Esophagus squamous epithelium (tissue), 4 donors: ENCODE measurements at regions not wholly inside any gene's neighbourhood (a gene's known extent, or its start where the extent isn't known, plus 50 kb on each side); places are given as distances from the start of the nearest gene placed in this dataset.

Experiments
- POLR2A ChIP-seq, 4 donors: fragments of 450-650 bp; IDR thresholded peaks; one replicate each; pipeline ENCODE4 v1.6.1; 2017; ENCODE audit warnings: antibody characterized with exemption in 4 of 4, mild to moderate bottlenecking in 4 of 4, moderate library complexity in 3 of 4
- TF ChIP-seq, protein P1 (sequence below), 6 experiments: fragments of 450-650 bp in 4 of 6; fragments of 200-600 bp in 2 of 6; sonication (generic) in 2 of 6; IDR thresholded peaks; one replicate each; pipeline ENCODE4 v1.5.1; 2016 to 2019; ENCODE audit warnings: antibody characterized with exemption in 6 of 6, mild to moderate bottlenecking in 4 of 6, moderate library complexity in 4 of 6

DNA sequence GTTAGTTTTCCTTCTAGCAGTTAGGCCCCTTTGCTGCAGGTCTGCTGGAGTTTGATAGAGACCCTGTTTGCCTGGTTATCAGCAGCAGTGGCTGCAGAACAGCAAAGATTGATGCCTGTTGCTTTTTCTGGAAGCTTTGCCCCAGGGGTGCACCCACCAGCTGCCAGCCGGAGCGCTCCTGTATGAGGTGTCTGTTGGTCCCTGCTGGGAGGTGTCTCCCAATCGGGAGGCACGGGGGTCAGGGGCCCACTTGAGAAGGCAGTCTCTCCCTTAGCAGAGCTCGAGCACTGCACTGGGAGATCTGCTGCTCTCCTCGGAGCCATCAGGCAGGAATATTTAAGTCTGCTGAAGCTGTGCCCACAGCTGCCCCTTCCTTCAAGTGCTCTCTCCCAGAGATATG, 825.3 kb upstream of the GRM7 start:
- TF ChIP-seq, protein P1, sequence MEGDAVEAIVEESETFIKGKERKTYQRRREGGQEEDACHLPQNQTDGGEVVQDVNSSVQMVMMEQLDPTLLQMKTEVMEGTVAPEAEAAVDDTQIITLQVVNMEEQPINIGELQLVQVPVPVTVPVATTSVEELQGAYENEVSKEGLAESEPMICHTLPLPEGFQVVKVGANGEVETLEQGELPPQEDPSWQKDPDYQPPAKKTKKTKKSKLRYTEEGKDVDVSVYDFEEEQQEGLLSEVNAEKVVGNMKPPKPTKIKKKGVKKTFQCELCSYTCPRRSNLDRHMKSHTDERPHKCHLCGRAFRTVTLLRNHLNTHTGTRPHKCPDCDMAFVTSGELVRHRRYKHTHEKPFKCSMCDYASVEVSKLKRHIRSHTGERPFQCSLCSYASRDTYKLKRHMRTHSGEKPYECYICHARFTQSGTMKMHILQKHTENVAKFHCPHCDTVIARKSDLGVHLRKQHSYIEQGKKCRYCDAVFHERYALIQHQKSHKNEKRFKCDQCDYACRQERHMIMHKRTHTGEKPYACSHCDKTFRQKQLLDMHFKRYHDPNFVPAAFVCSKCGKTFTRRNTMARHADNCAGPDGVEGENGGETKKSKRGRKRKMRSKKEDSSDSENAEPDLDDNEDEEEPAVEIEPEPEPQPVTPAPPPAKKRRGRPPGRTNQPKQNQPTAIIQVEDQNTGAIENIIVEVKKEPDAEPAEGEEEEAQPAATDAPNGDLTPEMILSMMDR (IDR thresholded peaks at IDR 0.05) = no peak
- TF ChIP-seq POLR2A (IDR thresholded peaks at IDR 0.05) = no peak
